Amniotic epithelial cell (primary cell): ENCODE measurements at regions not wholly inside any gene's neighbourhood (a gene's known extent, or its start where the extent isn't known, plus 50 kb on each side); places are given as distances from the start of the nearest gene placed in this dataset.

Experiments
- DNase-seq: peaks from one replicate; pipeline ENCODE4 v3.0.0-alpha.2; 2010; ENCODE audit warnings: low read depth

GRCh38 chrX:97766501-97767095 lies 882.9 kb downstream of the RPA4 start:
- DNase-seq: peak; percentile 84

GRCh38 chrX:97787311-97787710 lies 903.6 kb downstream of the RPA4 start:
- no peak for DNase-seq

GRCh38 chrX:97787849-97788248 lies 904.1 kb downstream of the RPA4 start:
- no peak for DNase-seq

- DNase-seq: peak; percentile 40
Measured at GRCh38 chrX:97790850-97791249, 907.1 kb downstream of the RPA4 start.

- DNase-seq: no peak
Measured at GRCh38 chrX:97797076-97797475, 913.4 kb downstream of the RPA4 start.

GRCh38 chrX:97806238-97806637 lies 922.5 kb downstream of the RPA4 start:
- DNase-seq: peak; percentile 47

- no peak for DNase-seq
Measured at GRCh38 chrX:97806946-97807345, 923.2 kb downstream of the RPA4 start.

- DNase-seq: no peak
Measured at GRCh38 chrX:97820170-97820569, 936.5 kb downstream of the RPA4 start.

- DNase-seq: no peak
Measured at GRCh38 chrX:97828471-97828870, 944.8 kb downstream of the RPA4 start.

GRCh38 chrX:97835969-97836368 lies 952.3 kb downstream of the RPA4 start:
- no peak for DNase-seq

- DNase-seq: no peak
Measured at GRCh38 chrX:97841544-97842179, 958.0 kb downstream of the RPA4 start.

- no peak for DNase-seq
Measured at GRCh38 chrX:97842468-97843199, 958.9 kb downstream of the RPA4 start.

- no peak for DNase-seq
Measured at GRCh38 chrX:97843200-97843811, 959.6 kb downstream of the RPA4 start.

GRCh38 chrX:97844161-97844560 lies 960.5 kb downstream of the RPA4 start:
- DNase-seq: no peak

- no peak for DNase-seq
Measured at GRCh38 chrX:97844943-97845342, 961.2 kb downstream of the RPA4 start.

- no peak for DNase-seq
Measured at GRCh38 chrX:97845451-97845850, 961.7 kb downstream of the RPA4 start.

- no peak for DNase-seq
Measured at GRCh38 chrX:97846228-97846627, 962.5 kb downstream of the RPA4 start.

- no peak for DNase-seq
Measured at GRCh38 chrX:97846718-97847237, 963.1 kb downstream of the RPA4 start.

- DNase-seq: no peak
Measured at GRCh38 chrX:97847885-97848679, 964.4 kb downstream of the RPA4 start.

GRCh38 chrX:97849951-97850350 lies 966.2 kb downstream of the RPA4 start:
- DNase-seq: no peak

GRCh38 chrX:97850911-97851310 lies 967.2 kb downstream of the RPA4 start:
- no peak for DNase-seq

- DNase-seq: no peak
Measured at GRCh38 chrX:97854086-97854485, 970.4 kb downstream of the RPA4 start.
